Amygdala (tissue), 56 donors: ENCODE measurements at regions not wholly inside any gene's neighbourhood (a gene's known extent, or its start where the extent isn't known, plus 50 kb on each side); places are given as distances from the start of the nearest gene placed in this dataset.

Experiments
- DNase-seq, 56 donors: peaks; one replicate each; lab custom pipeline; 2025; lab: John Stamatoyannopoulos, UW

GRCh38 chr5:3202570-3202969 lies 393.1 kb upstream of the IRX1 start:
- no peak for DNase-seq

GRCh38 chr5:3201941-3202340 lies 393.7 kb upstream of the IRX1 start:
- DNase-seq: no peak

DNA sequence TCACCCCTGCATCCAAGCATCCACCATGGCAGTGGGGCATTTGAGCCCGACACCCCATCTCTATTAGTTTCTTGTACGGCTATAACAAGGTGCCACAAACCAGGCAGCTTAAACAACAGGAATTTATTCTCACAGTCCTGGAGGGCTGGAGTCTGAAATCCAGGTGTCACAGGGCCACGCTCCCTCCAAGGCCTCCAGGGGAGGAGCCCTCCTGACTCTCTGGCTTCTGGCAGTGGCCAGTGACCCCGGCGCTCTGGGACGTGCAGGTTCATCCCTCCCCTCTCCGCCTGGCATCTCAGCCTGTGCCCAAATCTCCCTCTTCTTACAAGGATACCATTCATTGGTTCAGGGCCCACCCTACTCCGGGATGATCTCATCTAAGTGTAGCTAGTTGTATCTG lies 394.5 kb upstream of the IRX1 start:
- no peak for DNase-seq

DNA sequence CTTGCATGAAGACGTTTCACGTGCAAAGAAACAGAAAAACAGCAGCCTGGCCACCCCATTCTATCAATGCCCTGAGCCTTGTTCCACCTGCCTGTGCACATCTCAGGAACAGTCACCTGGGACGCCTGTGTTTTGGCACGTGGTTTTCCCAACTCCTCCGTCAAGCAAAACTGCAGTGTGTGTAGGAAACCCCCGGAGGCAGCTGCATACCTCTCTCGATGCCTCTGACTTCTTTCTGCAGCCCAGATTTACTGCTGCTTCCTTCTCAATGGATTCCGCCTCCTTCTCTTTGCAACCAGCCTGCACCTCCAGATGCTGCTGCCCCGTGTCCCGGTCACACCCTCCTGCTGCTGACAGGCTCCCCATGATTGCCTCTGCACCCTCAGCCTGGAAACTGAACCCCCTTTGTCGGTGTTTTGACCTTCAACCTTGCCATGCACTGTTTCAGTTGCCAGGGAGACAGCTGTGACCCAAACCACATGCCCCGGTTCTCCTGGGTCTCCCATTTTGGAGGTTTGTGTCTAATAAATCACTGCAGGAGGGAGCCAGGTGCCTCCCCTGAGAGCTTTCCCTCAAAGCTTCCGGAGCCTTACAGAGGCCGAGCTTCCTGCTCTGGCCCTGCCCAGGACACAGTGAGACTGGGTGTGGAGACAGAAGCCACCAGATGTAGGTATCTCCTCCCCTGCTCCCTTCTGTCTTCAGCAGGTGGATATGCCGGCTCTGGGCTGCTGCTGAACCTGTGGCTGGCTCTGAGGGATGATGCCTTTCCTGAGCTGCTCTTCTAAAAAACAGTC lies 395.5 kb upstream of the IRX1 start:
- no peak for DNase-seq

GRCh38 chr5:3198074-3198449 lies 397.6 kb upstream of the IRX1 start:
- DNase-seq: no peak

DNA sequence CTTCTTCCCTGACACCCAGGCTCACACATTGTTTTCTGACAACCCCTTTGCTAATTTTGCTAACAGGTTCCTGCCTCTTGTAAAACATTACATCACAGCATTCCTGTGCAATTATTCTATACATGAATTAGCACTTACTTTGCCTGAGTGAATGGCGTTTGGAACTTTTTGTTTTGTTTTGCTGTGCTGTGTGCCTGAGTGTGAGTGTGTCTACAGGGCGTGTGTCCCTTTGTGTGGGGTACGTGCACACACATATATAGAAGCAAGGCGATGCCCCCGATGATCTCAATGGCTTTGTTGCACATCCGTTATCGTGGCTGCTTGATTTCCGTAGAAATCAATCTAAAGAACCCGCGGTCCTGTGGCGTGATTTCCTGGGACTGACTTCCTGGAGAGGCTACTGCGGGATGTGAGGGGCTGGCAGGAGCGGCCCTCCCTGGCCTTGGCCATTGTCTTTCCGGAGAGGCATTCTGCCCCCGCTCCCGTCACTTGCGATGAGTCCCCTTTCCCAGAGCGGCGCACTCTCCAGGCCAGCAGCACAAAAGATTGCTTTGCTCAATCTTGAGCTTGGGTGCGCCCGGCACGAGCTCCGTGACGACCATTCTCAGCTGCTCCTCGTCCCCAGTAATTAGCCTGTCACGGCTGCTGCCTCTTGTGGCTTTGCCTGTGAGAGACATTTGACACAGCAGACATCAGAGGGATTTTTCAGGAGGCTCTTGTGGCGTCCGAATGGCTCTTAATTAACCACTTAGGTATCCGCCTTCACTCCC lies 398.1 kb upstream of the IRX1 start:
- peak in 16 of 56 donors; percentile 6 to 51 (median 20) for DNase-seq

DNA sequence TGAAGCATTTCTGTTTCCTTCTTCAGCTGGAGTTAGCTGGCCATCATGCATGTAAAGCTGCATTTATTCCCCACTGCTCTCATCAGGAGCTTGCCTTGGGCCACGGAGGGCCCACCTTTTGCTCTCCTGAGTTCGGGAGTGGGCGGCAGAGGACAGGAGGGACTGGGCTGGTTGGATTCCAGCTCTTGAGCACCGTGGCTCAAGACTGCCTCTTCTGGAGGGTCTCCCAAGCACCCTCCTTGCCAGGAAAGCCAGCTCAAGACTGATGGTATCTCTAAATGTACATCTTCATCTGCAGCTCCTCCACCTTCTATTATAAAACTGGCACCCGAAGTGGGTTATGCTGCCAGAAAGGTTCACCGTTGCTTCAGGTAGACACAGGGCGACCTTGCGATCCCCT lies 399.6 kb upstream of the IRX1 start:
- DNase-seq: no peak

DNA sequence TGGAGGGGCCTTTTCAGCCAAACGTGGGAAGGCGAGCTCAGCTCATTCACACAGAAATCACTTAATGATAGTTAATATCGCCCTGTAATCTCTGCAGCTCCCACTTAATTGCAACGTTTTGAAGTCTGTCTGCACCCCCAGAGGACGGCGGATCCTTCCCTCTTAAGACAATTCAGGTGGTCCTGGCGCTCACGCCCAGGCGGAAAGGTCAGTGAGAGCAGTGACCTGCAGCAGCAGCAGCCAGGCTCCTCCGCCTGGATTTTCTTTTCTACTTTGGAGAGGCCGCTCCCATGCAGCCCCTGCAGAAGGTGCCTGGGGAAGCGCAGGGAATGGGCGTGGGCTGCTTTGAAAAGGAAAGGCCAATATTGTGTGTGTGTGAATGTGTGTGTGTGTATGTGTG lies 400.9 kb upstream of the IRX1 start:
- DNase-seq: no peak

- no peak for DNase-seq
Observed at GRCh38 chr5:3194271-3194670, 401.4 kb upstream of the IRX1 start.

DNA sequence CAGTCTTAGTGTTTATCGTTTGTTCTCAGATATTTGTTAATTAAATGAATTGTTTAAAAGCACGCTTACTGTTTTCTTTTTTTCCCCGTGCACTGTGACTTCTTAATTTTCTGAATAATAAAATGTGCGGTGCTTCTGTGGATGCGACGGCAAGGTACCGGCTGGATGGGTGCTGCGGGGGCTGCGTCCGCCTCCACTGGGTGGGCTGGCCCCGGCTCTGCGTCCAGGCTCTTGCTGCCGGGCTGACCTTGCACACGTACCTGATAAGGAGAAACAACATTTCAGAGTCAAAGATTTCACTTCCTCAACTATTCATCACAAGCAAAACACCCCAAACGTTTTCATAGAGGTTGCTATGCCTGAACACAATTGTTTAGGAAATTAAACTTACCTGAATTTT lies 404.0 kb upstream of the IRX1 start:
- DNase-seq: no peak

GRCh38 chr5:3190930-3191329 lies 404.7 kb upstream of the IRX1 start:
- DNase-seq: no peak

DNA sequence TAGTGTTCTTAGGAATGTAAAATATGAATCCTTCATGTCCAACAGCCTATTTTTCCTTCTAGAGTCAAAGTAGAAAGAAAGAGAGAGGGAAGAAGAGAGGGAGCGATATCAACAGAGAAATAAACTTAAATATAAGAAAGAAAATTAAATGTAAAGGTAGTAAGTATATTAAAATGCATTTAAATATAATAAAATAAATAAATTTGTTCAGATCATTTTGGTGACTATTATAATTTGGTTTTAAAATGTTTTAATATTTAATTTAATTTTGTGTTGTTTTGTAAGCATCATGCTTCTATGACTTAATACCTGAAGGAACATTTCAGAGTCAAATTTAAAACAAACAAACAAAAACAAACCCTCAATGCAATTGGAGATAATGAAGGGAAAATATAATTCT lies 405.2 kb upstream of the IRX1 start:
- no peak for DNase-seq

DNA sequence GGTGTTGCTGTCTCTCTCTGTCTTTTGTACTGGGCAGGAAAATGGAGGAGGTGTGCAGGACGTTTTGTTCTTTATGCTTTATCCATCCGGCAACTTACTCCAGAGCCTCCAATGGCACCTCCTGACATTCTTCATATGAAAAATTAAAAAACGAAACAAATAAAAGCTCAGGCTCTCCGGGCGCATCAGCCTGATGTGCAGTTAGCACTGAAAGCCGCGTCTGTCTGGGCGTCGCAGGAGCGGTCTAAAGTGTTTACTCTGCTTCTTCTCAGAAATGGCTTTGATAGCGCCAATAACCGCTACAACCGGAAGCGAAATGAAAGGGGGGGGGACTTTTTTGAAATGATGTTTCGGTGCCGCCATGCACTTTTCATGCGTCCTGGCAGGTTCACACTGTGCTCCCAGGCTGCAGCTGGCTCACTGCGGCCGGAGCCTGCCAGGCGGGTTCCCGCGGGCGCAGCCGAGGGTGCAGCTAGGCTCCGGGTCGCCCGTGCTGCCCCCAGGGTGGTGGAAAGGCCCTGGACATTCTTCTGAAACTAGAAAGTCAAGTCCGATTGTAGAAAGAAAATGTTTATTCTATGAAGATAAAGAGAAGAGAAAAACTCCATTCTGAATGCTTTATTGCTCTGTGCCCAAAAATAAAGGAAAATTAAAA lies 407.7 kb upstream of the IRX1 start:
- DNase-seq: no peak

DNA sequence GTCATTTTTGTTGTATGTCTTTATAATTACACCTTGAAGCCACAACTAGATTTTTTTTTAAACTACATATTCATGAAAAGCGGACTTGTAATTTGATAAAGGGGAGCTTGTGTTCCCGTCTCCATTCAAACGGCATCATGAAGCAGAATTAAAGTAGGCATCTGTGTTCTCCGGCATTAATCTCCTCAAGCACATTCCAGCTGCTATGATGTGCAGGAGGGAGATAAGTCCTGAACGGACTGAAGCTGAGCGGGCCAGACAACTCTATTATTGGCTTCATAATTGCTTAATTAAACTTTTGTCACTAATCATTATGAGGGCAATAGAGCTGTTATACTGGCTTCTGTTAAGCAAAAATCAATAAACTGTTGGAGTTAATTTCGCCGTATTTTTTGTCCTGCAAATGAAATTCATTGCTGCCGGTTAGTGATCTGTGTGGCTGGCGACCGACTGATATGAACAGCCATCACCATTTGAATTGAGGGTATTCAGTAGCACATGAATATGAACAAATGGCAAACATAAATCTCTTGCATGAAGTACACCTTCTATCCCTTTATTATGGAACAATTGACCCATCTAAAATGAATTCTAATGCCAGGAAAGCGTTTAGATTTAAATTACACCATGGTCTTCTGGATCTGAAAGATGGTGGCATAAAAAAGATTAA lies 408.8 kb upstream of the IRX1 start:
- no peak for DNase-seq

DNA sequence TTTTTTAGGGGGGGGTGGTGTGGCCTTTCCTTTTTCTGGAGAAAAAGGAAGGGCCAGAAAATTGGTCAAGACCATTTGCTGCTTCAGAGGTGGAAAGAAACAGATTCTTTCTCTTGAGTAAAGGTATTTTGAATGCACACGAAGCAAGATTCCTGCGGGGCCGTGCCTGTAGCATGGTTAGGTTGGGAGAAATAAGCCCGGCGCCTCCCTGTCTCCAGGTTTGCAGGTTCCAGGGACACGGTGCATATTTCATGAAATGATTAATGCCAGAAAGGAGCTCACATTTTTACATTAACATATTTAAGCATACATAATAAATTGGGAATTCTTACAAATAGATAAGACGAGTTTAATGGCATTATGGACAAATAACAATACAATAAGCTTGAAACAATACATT lies 409.5 kb upstream of the IRX1 start:
- no peak for DNase-seq

- no peak for DNase-seq
Observed at GRCh38 chr5:3185488-3185887, 410.1 kb upstream of the IRX1 start.

GRCh38 chr5:3182133-3182876 lies 413.3 kb upstream of the IRX1 start:
- no peak for DNase-seq

- no peak for DNase-seq
Observed at GRCh38 chr5:3181671-3182070, 414.0 kb upstream of the IRX1 start.

DNA sequence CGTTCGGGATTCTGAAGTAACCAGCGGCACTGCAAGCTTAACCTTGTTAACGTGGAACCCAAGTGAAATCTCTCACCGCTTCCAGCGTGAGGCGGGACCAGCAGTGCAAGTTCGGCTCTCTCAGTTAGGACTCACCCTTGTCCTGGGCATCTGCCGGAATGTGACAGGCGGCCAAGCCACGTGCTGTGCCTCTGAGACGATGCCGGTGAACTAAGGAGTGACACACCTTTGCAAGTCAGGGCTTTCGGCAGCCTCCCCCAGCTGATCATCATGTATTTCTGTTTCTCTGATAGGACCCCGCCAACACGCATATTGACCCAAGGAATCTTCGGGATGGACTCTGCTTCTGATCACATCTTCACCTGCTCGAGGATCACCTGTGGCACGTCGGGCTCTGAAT lies 415.0 kb upstream of the IRX1 start:
- DNase-seq: no peak

DNA sequence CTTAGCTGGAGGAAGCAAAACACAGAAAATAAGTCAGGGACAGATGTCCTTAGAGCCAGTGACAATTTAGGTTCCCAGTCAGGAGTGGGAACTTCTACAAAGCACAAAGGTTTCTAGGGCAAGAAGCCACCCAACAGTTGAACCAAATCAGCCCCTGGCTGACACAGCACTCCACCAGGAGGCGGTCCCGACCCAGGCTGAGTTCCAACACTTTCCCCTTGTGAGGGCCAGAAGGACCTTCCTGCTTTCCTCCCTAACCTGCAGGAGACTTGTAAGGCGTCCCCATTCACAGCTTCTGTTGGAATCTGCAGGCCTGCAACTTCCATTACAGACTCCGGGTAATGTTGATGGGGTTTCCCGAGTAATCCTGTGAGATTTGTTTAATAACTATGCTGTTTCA lies 416.4 kb upstream of the IRX1 start:
- no peak for DNase-seq
